SKM-1 (cell line): ENCODE measurements at regions not wholly inside any gene's neighbourhood (a gene's known extent, or its start where the extent isn't known, plus 50 kb on each side); places are given as distances from the start of the nearest gene placed in this dataset.
A peak's percentile ranks its signal among the peaks of the same experiment; 100 is the strongest.
"Not testable (repeated sequence)": the region's sequence is repeated elsewhere in the genome, so short reads cannot be mapped to it uniquely, and the experiment has no call there.

Source experiments
- DNase-seq: peaks from one replicate; lab custom pipeline; 2025; ENCODE audit not compliant: unreplicated experiment; lab: John Stamatoyannopoulos, UW

- peak; percentile 65 for DNase-seq
Observed at GRCh38 chr6:15905488-15906419, 223.1 kb upstream of the MYLIP start.

GRCh38 chr6:15904651-15905376 is 224.1 kb upstream of the MYLIP start:
- DNase-seq: no peak

GRCh38 chr6:15901141-15902115 is 227.5 kb upstream of the MYLIP start:
- DNase-seq: peak; percentile 48

GRCh38 chr6:15898693-15899092 is 230.2 kb upstream of the MYLIP start:
- no peak for DNase-seq

DNA sequence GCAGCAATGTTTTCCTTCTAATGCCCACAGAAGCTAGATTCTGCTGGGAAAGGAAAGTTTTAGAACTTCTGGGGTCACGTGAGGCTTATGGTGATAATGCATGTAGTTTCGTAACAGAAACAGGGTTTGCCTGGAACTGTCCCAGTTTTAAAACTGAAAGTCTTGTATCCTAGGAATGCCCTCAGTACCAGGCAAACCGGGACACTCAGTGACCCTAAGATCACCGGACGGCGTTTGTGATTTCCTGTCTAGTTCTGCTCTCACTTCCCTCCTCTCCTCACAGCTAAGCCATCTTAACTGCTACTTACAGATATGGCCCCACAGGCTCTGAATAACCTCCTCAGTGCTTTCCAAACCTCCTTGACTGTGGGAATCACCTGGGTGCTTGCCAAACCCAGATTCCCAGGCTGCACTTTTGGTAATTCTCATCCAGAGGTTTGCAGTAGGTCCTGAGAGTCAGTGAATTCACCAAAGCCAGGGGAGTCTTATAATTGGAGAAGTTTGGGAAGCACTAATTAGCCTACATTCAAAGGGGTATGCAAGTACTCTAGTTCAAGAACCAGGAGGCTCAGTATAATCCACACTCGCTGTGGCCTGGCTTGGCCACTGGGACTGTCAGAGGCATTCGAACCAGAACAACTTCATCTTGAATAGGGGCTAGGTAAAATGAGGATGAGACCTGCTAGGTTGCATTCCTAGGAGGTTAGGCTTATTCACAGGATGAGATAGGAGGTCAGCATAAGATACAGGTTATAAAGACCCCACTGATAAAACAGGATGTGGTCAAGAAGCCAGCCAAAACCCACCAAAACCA is 231.6 kb upstream of the MYLIP start:
- DNase-seq: no peak

GRCh38 chr6:15894973-15895725 is 232.3 kb upstream of the DTNBP1 start:
- no peak for DNase-seq

DNA sequence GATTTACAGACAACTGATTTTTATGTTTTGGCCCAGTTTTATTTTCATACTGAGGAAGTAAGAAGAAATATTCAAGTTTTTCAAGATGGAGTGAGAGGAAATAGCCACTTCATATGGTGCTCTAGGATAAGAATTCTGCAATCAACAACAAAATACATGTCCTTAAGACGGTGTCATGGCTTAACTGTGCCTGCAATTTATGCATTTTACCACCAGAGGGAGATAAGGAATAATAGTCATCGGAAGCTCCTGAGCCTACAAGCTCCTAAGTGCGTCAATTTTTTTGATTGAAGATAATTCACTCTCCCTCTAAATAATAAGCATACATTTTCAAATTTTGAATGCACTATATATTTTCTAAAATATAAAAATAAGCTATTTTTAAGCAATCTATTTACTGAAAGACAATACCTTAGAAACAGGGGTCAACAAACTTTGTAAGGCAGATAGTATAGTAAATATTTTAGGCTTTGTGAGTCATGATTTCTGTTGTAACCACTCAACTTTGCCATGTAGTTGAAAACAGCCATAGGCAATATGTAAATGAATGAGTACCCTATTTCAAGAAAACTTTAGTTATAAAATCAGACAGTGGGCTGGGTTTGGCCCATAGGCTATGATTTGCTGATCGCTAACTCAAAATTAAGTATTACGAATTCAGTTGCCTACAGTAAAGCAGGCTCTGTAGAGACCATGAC is 230.9 kb upstream of the DTNBP1 start:
- DNase-seq: no peak

DNA sequence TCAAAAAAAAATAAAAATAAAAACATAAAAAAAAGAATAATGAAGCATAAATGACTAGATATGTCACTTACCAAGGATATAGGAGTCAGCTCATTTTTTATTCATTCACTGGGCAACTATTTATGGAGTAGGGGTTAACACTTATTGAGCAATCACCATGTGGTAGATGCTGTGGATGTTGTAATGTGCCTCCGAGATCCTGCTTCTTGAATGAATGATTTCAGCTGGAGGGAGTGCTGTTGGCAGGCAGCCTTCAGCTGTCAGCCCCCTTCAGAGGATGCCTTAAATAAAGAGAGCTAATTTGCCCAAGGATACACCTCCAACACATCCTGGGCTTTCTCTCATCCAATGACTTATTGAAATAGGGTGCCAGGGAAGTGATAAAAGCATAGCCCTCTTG is 229.5 kb upstream of the DTNBP1 start:
- DNase-seq: peak; percentile 33

DNA sequence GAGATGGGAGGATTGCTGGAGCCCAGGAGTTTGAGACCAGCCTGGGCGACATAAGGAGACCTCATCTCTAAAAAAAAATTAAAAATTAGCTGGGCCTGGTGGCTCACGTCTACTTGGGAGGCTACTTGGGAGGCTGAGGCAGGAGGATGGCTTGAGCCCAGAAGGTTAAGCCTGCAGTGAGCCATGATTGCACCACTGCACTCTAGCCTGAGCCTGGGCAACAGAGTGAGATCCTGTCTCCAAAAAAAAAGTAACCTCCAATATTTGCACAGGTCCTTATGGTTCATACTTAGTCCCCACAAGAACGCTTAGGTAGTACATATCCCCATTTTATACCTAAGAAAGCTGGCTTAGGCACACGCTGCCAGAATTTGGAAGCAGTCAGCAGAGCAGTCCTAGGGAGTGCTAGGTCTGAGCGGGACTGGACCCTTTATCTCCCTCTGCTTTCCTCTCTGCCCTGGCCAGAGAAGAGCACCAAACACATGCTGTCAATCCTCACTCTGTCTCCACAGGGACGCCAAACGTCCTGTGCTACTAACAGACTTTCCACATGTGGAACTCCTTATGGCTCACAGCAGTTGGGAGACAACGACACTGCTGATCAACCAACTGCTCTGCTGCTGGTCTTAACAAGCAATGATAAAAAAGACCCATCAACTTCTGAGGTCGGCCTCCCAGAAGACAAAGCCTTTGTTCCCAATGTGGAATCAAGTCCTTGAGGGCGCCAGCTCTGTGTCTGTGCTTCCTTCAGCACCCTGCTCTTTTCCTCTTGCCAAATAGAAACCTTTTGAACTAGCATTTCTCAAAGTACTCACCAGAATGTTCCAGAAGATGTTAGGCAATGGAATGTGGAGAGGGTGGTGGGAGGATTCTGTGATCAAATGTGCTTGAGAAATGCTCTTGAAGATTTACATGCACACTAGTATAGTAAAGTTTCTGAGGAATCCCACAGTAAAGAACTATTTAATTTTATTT is 226.3 kb upstream of the DTNBP1 start:
- no peak for DNase-seq

- DNase-seq: no peak
Observed at GRCh38 chr6:15887491-15888461, 224.9 kb upstream of the DTNBP1 start.

DNA sequence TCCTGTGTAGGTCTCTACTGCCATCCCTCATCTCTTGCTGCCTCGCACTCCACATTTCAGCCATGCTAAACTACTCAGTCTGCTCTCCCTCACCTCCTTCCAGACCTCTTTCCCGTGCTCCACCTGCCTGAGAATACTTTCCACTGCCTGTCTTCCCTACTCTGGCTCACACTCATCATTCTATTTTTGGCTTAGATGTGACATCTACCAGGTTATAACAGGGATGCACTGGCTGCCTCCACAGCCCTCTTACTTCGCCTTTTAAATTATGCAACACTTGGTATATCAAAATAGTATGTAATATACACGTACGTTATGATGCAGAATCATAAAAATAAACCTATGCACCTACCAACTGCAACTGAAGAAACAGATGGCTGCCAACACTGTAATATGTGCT is 222.8 kb upstream of the DTNBP1 start:
- no peak for DNase-seq

- not testable (repeated sequence) for DNase-seq
Observed at GRCh38 chr6:15883593-15883992, 220.8 kb upstream of the DTNBP1 start.

DNA sequence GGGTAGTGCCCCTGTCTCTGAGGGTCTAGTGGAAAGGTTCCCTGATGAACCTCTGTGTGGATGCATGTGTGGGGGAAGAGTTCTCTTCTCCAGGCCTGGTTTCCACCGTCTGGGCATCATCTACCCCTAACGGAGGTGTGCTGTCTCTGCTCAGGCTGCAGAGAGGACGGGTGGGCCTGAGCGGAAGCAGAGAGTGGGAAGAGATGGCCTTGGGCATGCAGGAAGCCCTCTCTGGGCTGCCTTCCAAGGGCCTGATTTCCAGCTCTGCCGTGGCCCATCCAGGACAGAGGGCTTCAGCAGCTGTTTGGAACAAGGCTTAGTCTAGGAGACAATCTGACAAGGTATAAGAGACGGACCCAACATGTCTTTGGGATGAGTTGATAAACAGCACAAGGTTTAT is 220.1 kb upstream of the DTNBP1 start:
- no peak for DNase-seq

GRCh38 chr6:15882345-15882744 is 219.5 kb upstream of the DTNBP1 start:
- no peak for DNase-seq

GRCh38 chr6:15881150-15881549 is 218.3 kb upstream of the DTNBP1 start:
- peak; percentile 38 for DNase-seq

DNA sequence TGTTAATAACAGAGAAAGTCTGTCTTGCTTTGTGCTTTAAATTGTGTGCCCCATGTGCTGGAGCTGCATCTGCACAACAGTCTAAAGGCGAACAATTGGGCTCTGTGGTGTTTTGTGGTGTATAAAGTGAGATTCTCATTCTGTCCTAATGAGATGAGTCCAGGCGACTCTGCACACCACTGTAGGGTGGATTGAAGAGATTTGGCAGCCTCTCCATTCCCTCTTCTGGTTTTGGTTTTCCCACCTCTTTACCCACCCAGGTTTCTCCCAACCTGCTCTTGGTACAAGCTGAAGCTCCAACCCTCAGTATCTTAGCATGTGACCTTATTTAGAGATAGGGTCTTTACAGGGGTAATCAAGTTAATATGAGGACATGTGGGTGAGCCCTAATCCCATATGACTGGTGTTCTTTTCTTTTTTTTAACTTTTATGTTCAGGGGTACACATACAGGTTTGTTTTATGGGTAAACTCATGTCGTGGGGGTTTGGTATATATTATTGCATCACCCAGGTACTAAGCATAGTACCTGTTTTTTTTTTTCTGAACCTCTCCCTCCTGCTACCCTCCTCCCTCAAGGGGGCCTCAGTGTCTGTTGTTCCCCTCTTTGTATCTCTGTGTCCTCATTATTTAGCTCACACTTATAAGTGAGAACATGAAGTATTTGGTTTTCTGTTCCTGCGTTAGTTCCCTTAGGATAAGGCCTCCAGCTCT is 217.6 kb upstream of the DTNBP1 start:
- no peak for DNase-seq
